ENCODE measurements at regions not wholly inside any gene's neighbourhood (a gene's known extent, or its start where the extent isn't known, plus 50 kb on each side); places are given as distances from the start of the nearest gene placed in this dataset.

GRCh38 chr9:1709347-1709746 is 305.8 kb upstream of the SMARCA2 start:
- no peak for DNase-seq (ENCODE audit: low spot score)
- H3K9ac ChIP-seq (ENCODE audit: low read depth in 1 of 2, low read length in 2 of 2) = no peak overlapping the region

GRCh38 chr9:1712861-1713450 is 302.2 kb upstream of the SMARCA2 start:
- 75% methylated on average over 6 of the region's 6 CpGs for WGBS
- H3K36me3 ChIP-seq (ENCODE audit: control insufficient read depth in 4 of 4, insufficient read depth in 3 of 4, low read depth in 1 of 4, low read length in 3 of 4) = no peaks in the 10 kb centered on the region
- peaks cover 0 to 2% (median 0%) of the 10 kb centered on the region in 4 donors for H3K27me3 ChIP-seq (ENCODE audit: control insufficient read depth in 4 of 4, insufficient read depth in 4 of 4, low read length in 3 of 4)
- no peak overlapping the region for H3K27ac ChIP-seq (ENCODE audit: low read depth in 1 of 2, low read length in 2 of 2)
- TF ChIP-seq SP1 (IDR thresholded peaks at IDR 0.05) = no peak
- no peak for TF ChIP-seq FOXA2 (IDR thresholded peaks at IDR 0.05)
- no peak for TF ChIP-seq EGR1 (IDR thresholded peaks at IDR 0.05; ENCODE audit: low read depth in 2 of 2)
- no peak for TF ChIP-seq HNF4A (conservative IDR thresholded peaks at IDR 0.05)
- TF ChIP-seq, protein P1, sequence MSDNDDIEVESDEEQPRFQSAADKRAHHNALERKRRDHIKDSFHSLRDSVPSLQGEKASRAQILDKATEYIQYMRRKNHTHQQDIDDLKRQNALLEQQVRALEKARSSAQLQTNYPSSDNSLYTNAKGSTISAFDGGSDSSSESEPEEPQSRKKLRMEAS (IDR thresholded peaks at IDR 0.05) = no peak
- no peak for TF ChIP-seq NR2F2 (IDR thresholded peaks at IDR 0.05)
- no peak for TF ChIP-seq ATF3 (IDR thresholded peaks at IDR 0.05)
- no peak for TF ChIP-seq JUND (IDR thresholded peaks at IDR 0.05)
- no peak for TF ChIP-seq RAD21 (IDR thresholded peaks at IDR 0.05)
- no peaks in the 10 kb centered on the region for H3K4me1 ChIP-seq (ENCODE audit: control insufficient read depth in 4 of 4, insufficient read depth in 4 of 4, low read length in 3 of 4)
- DNase-seq (ENCODE audit: low spot score) = no peak
- H3K4me3 ChIP-seq (ENCODE audit: low read depth in 1 of 3, low read length in 3 of 3) = no peak overlapping the region
- no peak overlapping the region for H3K9ac ChIP-seq (ENCODE audit: low read depth in 1 of 2, low read length in 2 of 2)
- H3K9me3 ChIP-seq (ENCODE audit: control insufficient read depth in 4 of 4, low read length in 3 of 4) = no peaks in the 10 kb centered on the region

More at GRCh38 chr9:1709347-1709746, 305.8 kb upstream of the SMARCA2 start:
- 89% methylated on average over 1 of the region's 1 CpG for WGBS
- Histone ChIP-seq H3K9me3 (ENCODE audit: control insufficient read depth in 4 of 4, low read length in 3 of 4) (no peaks in the 10 kb centered on the region), H3K4me1 (ENCODE audit: control insufficient read depth in 4 of 4, insufficient read depth in 4 of 4, low read length in 3 of 4) (no peaks in the 10 kb centered on the region), H3K27ac (ENCODE audit: low read depth in 1 of 2, low read length in 2 of 2) (no peak overlapping the region), H3K4me3 (ENCODE audit: low read depth in 1 of 3, low read length in 3 of 3) (no peak overlapping the region), H3K27me3 (ENCODE audit: control insufficient read depth in 4 of 4, insufficient read depth in 4 of 4, low read length in 3 of 4) (no peaks in the 10 kb centered on the region), H3K36me3 (ENCODE audit: control insufficient read depth in 4 of 4, insufficient read depth in 3 of 4, low read depth in 1 of 4, low read length in 3 of 4) (no peaks in the 10 kb centered on the region)
- TF ChIP-seq EGR1 (IDR thresholded peaks at IDR 0.05; ENCODE audit: low read depth in 2 of 2) (no peak), FOXA1 (IDR thresholded peaks at IDR 0.05) (no peak), CTCF (IDR thresholded peaks at IDR 0.05; ENCODE audit: low read depth, low read length, missing input control) (peak; percentile 30), HNF4G (IDR thresholded peaks at IDR 0.05) (no peak), RAD21 (IDR thresholded peaks at IDR 0.05) (peak; percentile 46 to 67), RXRA (IDR thresholded peaks at IDR 0.05) (no peak), ATF3 (IDR thresholded peaks at IDR 0.05) (no peak), SP1 (IDR thresholded peaks at IDR 0.05) (no peak), REST (IDR thresholded peaks at IDR 0.05) (no peak), NR2F2 (IDR thresholded peaks at IDR 0.05) (no peak), YY1 (IDR thresholded peaks at IDR 0.05) (no peak)
- TF ChIP-seq, protein P1 (IDR thresholded peaks at IDR 0.05) = no peak

All from liver (tissue), 8 donors.